ENCODE measurements at regions not wholly inside any gene's neighbourhood (a gene's known extent, or its start where the extent isn't known, plus 50 kb on each side); places are given as distances from the start of the nearest gene placed in this dataset.

GRCh38 chr4:95987851-95988250 is 148.0 kb downstream of the PDHA2 start:
- DNase-seq (ENCODE audit: low spot score): no peak

GRCh38 chr4:95998311-95998710 is 158.4 kb downstream of the PDHA2 start:
- no peak for DNase-seq (ENCODE audit: low spot score)

- DNase-seq (ENCODE audit: low spot score): no peak
These were observed 164.3 kb downstream of the PDHA2 start for GRCh38 chr4:96003951-96004740.

- DNase-seq (ENCODE audit: low spot score): no peak
These were observed 169.7 kb downstream of the PDHA2 start for GRCh38 chr4:96009427-96010119.

GRCh38 chr4:96012687-96013086 is 172.8 kb downstream of the PDHA2 start:
- no peak for DNase-seq (ENCODE audit: low spot score)

GRCh38 chr4:96016634-96017299 is 176.9 kb downstream of the PDHA2 start:
- DNase-seq (ENCODE audit: low spot score): no peak

- DNase-seq (ENCODE audit: low spot score): no peak
These were observed 185.1 kb downstream of the PDHA2 start for GRCh38 chr4:96025011-96025410.

- no peak for DNase-seq (ENCODE audit: low spot score)
These were observed 195.8 kb downstream of the PDHA2 start for GRCh38 chr4:96035727-96036126.

GRCh38 chr4:96036781-96037180 is 196.9 kb downstream of the PDHA2 start:
- no peak for DNase-seq (ENCODE audit: low spot score)

GRCh38 chr4:96037705-96038104 is 197.8 kb downstream of the PDHA2 start:
- no peak for DNase-seq (ENCODE audit: low spot score)

GRCh38 chr4:96039217-96039616 is 199.3 kb downstream of the PDHA2 start:
- DNase-seq (ENCODE audit: low spot score): no peak

- DNase-seq (ENCODE audit: low spot score): no peak
These were observed 200.0 kb downstream of the PDHA2 start for GRCh38 chr4:96039803-96040436.

GRCh38 chr4:96044971-96045370 is 205.1 kb downstream of the PDHA2 start:
- no peak for DNase-seq (ENCODE audit: low spot score)

- DNase-seq (ENCODE audit: low spot score): no peak
These were observed 212.9 kb downstream of the PDHA2 start for GRCh38 chr4:96052827-96053226.

GRCh38 chr4:96056346-96056934 is 216.5 kb downstream of the PDHA2 start:
- peak; percentile 64 for DNase-seq (ENCODE audit: low spot score)

GRCh38 chr4:96063639-96064038 is 223.7 kb downstream of the PDHA2 start:
- no peak for DNase-seq (ENCODE audit: low spot score)

GRCh38 chr4:96073461-96073860 is 233.6 kb downstream of the PDHA2 start:
- DNase-seq (ENCODE audit: low spot score): no peak

- no peak for DNase-seq (ENCODE audit: low spot score)
These were observed 252.3 kb downstream of the PDHA2 start for GRCh38 chr4:96092151-96092705.

- no peak for DNase-seq (ENCODE audit: low spot score)
These were observed 253.2 kb downstream of the PDHA2 start for GRCh38 chr4:96093057-96093456.

- DNase-seq (ENCODE audit: low spot score): no peak
These were observed 253.7 kb downstream of the PDHA2 start for GRCh38 chr4:96093563-96093962.

- DNase-seq (ENCODE audit: low spot score): no peak
These were observed 254.3 kb downstream of the PDHA2 start for GRCh38 chr4:96094183-96094582.

Data from ecto neural progenitor cell (in vitro differentiated cells).